PC-3 (cell line): ENCODE measurements at regions not wholly inside any gene's neighbourhood (a gene's known extent, or its start where the extent isn't known, plus 50 kb on each side); places are given as distances from the start of the nearest gene placed in this dataset.

Source experiments
- CTCF ChIP-seq: fragments of 300-600 bp; sonication (generic); conservative IDR thresholded peaks from 2 replicates; pipeline ENCODE4 v1.5.1; 2017; ENCODE audit warnings: antibody characterized with exemption, low read depth, mild to moderate bottlenecking, low read length
- EZH2 ChIP-seq: fragments of 300-600 bp; sonication (generic); IDR thresholded peaks from one replicate; pipeline ENCODE4 v1.6.1; 2017; ENCODE audit warnings: antibody characterized with exemption, mild to moderate bottlenecking, low read length; ENCODE audit not compliant: unreplicated experiment

- TF ChIP-seq EZH2 = no peak
- TF ChIP-seq CTCF = no peak
Observed at GRCh38 chr16:9446471-9447194, 355.2 kb downstream of the HAPSTR1 start.
